Prostate gland (tissue), 2 donors: ENCODE measurements at regions not wholly inside any gene's neighbourhood (a gene's known extent, or its start where the extent isn't known, plus 50 kb on each side); places are given as distances from the start of the nearest gene placed in this dataset.

Experiments used
- DNase-seq: peaks from one replicate; pipeline ENCODE4 v3.0.0-alpha.2; 2019; ENCODE audit warnings: low spot score
- H3K27ac ChIP-seq, 2 donors: fragments of 200-600 bp; sonication (generic); 2 replicates each; pipeline ENCODE4 v1.5.1; 2017 to 2019
- H3K27me3 ChIP-seq: fragments of 200-600 bp; sonication (generic); replicated peaks from 2 replicates; pipeline ENCODE4 v1.5.1; 2019; ENCODE audit not compliant: insufficient read depth
- H3K36me3 ChIP-seq, 2 donors: fragments of 200-600 bp; sonication (generic); 1 replicate in 1 of 2; 2 replicates in 1 of 2; pipeline versions ENCODE4 v1.5.1 to v1.8.1; 2017 to 2019
- H3K4me1 ChIP-seq: fragments of 200-600 bp; sonication (generic); replicated peaks from 2 replicates; pipeline ENCODE4 v1.5.1; 2019
- H3K4me3 ChIP-seq, 2 donors: fragments of 200-600 bp; sonication (generic); 2 replicates each; pipeline ENCODE4 v1.5.1; 2017 to 2019
- H3K9me3 ChIP-seq: fragments of 200-600 bp; sonication (generic); 2 replicates; pipeline ENCODE4 v1.5.1; 2017
- POLR2A ChIP-seq: fragments of 450-650 bp; IDR thresholded peaks from one replicate; pipeline ENCODE4 v1.6.1; 2016; ENCODE audit warnings: antibody characterized with exemption, mild to moderate bottlenecking
- POLR2AphosphoS5 ChIP-seq: sonication (generic); formaldehyde crosslinking; IDR thresholded peaks from one replicate; pipeline ENCODE4 v1.6.1; 2017; ENCODE audit warnings: antibody characterized with exemption
- WGBS: methylation state at CpG from one replicate; pipeline ENCODE4 v1.1.5; 2018; 5-methylcytosine and 5-hydroxymethylcytosine counted together
- intact Hi-C: fragments of 100-400 bp; cut with DNase I; formaldehyde crosslinking; loops from one replicate; pipeline ENCODE4 v1.14.2; 2022
- TF ChIP-seq, protein P1 (sequence below), 4 experiments: fragments of 200-600 bp in 2 of 4; fragments of 450-650 bp in 2 of 4; sonication (generic) in 2 of 4; IDR thresholded peaks; 1 replicate in 3 of 4; 2 replicates in 1 of 4; pipeline ENCODE4 v1.5.1; 2016 to 2019; ENCODE audit warnings: antibody characterized with exemption in 4 of 4, mild to moderate bottlenecking in 2 of 4, moderate library complexity in 2 of 4

GRCh38 chr2:139916822-139917221 lies 1136.6 kb upstream of the NXPH2 start:
- H3K9me3 ChIP-seq, result no peaks in the 10 kb centered on the region
- DNase-seq, result no peak
- no peaks in the 10 kb centered on the region for H3K36me3 ChIP-seq
- WGBS, result 84% methylated on average over 7 of the region's 7 CpGs
- no peak overlapping the region for H3K4me3 ChIP-seq
- intact Hi-C loops, result no loop called here
- no peak overlapping the region for H3K27ac ChIP-seq
- no peaks in the 10 kb centered on the region for H3K4me1 ChIP-seq
- no peaks in the 10 kb centered on the region for H3K27me3 ChIP-seq
- no peak for TF ChIP-seq POLR2AphosphoS5
- no peak for TF ChIP-seq POLR2A
- TF ChIP-seq, protein P1, sequence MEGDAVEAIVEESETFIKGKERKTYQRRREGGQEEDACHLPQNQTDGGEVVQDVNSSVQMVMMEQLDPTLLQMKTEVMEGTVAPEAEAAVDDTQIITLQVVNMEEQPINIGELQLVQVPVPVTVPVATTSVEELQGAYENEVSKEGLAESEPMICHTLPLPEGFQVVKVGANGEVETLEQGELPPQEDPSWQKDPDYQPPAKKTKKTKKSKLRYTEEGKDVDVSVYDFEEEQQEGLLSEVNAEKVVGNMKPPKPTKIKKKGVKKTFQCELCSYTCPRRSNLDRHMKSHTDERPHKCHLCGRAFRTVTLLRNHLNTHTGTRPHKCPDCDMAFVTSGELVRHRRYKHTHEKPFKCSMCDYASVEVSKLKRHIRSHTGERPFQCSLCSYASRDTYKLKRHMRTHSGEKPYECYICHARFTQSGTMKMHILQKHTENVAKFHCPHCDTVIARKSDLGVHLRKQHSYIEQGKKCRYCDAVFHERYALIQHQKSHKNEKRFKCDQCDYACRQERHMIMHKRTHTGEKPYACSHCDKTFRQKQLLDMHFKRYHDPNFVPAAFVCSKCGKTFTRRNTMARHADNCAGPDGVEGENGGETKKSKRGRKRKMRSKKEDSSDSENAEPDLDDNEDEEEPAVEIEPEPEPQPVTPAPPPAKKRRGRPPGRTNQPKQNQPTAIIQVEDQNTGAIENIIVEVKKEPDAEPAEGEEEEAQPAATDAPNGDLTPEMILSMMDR (IDR thresholded peaks at IDR 0.05), result no peak

DNA sequence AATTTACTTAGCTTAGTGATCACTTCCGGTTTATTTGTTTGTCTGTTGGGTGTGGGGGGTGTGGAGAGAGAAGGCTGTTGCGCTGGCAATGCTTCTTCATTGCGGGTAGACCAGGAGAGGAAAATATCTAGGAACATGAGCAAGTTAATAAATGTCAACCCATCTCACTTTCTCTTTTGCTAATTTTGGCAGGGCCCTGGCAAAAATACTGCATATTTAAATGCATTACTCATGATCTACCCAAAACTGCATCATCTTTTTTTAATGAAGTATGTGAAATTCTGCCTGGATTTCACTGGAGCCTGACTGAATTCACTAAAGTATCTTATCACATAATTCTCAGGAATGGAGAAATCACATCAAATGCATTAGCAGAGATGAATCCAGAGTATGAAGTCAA lies 1131.0 kb upstream of the NXPH2 start:
- H3K27ac ChIP-seq, result no peak overlapping the region
- H3K4me1 ChIP-seq, result no peaks in the 10 kb centered on the region
- H3K9me3 ChIP-seq, result no peaks in the 10 kb centered on the region
- H3K27me3 ChIP-seq, result no peaks in the 10 kb centered on the region
- no peaks in the 10 kb centered on the region for H3K36me3 ChIP-seq
- intact Hi-C loops, result no loop called here
- no peak for DNase-seq
- WGBS, result 67% methylated on average over 3 of the region's 3 CpGs
- no peak overlapping the region for H3K4me3 ChIP-seq
- no peak for TF ChIP-seq POLR2AphosphoS5
- no peak for TF ChIP-seq POLR2A
- TF ChIP-seq, protein P1 (IDR thresholded peaks at IDR 0.05), result no peak

- TF ChIP-seq, protein P1 (IDR thresholded peaks at IDR 0.05), result no peak
- TF ChIP-seq POLR2A (no peak), POLR2AphosphoS5 (no peak)
Measured at GRCh38 chr2:139909136-139909535, 1128.9 kb upstream of the NXPH2 start.

DNA sequence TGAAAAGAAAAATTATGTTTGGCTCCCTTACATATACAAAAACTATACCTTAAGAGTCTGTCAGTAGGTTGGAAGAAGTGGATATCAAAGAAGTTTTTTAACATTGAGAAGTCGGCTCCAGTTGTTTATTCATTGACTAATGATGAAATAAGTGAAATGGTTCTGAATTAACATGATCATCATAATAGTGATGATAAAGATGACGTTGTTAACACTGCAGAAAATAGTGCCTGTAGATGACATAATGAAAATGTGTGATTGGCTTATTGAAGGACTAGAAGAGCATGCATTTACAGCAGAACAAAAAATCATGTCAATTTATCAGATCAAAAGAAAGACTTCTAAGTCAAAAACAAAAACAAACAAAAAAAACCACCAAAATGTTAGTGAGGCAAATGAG lies 1125.4 kb upstream of the NXPH2 start:
- 83% methylated on average over 2 of the region's 2 CpGs for WGBS
- DNase-seq, result no peak
- Histone ChIP-seq H3K4me3 (no peak overlapping the region), H3K4me1 (no peaks in the 10 kb centered on the region), H3K27me3 (no peaks in the 10 kb centered on the region), H3K27ac (no peak overlapping the region), H3K36me3 (no peaks in the 10 kb centered on the region), H3K9me3 (no peaks in the 10 kb centered on the region)
- intact Hi-C loops, result no loop called here
- TF ChIP-seq, protein P1 (IDR thresholded peaks at IDR 0.05), result no peak
- TF ChIP-seq POLR2AphosphoS5, result no peak
- no peak for TF ChIP-seq POLR2A

More at GRCh38 chr2:139909136-139909535, 1128.9 kb upstream of the NXPH2 start:
- H3K27me3 ChIP-seq, result no peaks in the 10 kb centered on the region
- 73% methylated on average over 3 of the region's 3 CpGs for WGBS
- no peak for DNase-seq
- H3K4me1 ChIP-seq, result no peaks in the 10 kb centered on the region
- H3K9me3 ChIP-seq, result no peaks in the 10 kb centered on the region
- no peak overlapping the region for H3K27ac ChIP-seq
- H3K4me3 ChIP-seq, result no peak overlapping the region
- intact Hi-C loops, result no loop called here
- H3K36me3 ChIP-seq, result no peaks in the 10 kb centered on the region

- 70% methylated on average over 4 of the region's 4 CpGs for WGBS
- DNase-seq, result no peak
- TF ChIP-seq POLR2A, result no peak
- TF ChIP-seq, protein P1 (IDR thresholded peaks at IDR 0.05), result no peak
- no peak for TF ChIP-seq POLR2AphosphoS5
- H3K4me3 ChIP-seq, result no peak overlapping the region
- intact Hi-C loops, result no loop called here
- H3K27ac ChIP-seq, result no peak overlapping the region
- H3K27me3 ChIP-seq, result no peaks in the 10 kb centered on the region
- H3K4me1 ChIP-seq, result no peaks in the 10 kb centered on the region
- H3K9me3 ChIP-seq, result no peaks in the 10 kb centered on the region
- H3K36me3 ChIP-seq, result no peaks in the 10 kb centered on the region
Measured at GRCh38 chr2:139891636-139892035, 1111.4 kb upstream of the NXPH2 start.
